Neuronal stem cell (in vitro differentiated cells): ENCODE measurements at regions not wholly inside any gene's neighbourhood (a gene's known extent, or its start where the extent isn't known, plus 50 kb on each side); places are given as distances from the start of the nearest gene placed in this dataset.

Experiments
- DNase-seq: peaks from one replicate; pipeline ENCODE4 v3.0.0-alpha.2; 2013; ENCODE audit warnings: low spot score
- H2AFZ ChIP-seq: one replicate; pipeline ENCODE4 v1.6.1; 2013; ENCODE audit warnings: mild to moderate bottlenecking, low read length, inconsistent platforms
- H2AK5ac ChIP-seq: 2 replicates; pipeline ENCODE4 v1.6.1; 2013; ENCODE audit warnings: low read depth, mild to moderate bottlenecking, inconsistent platforms, low read length, moderate library complexity, mixed read lengths
- H2BK120ac ChIP-seq: 2 replicates; pipeline ENCODE4 v1.6.1; 2013; ENCODE audit warnings: low read depth, mild to moderate bottlenecking, inconsistent platforms, low read length, moderate library complexity, mixed read lengths
- H2BK12ac ChIP-seq: one replicate; pipeline ENCODE4 v1.6.1; 2013; ENCODE audit warnings: low read length, inconsistent platforms
- H2BK15ac ChIP-seq: 2 replicates; pipeline ENCODE4 v1.6.1; 2013; ENCODE audit warnings: mild to moderate bottlenecking, low read length, inconsistent platforms, mixed read lengths
- H2BK5ac ChIP-seq: one replicate; pipeline ENCODE4 v1.6.1; 2013; ENCODE audit warnings: inconsistent platforms, mild to moderate bottlenecking, low read length, moderate library complexity
- H3K14ac ChIP-seq: one replicate; pipeline ENCODE4 v1.6.1; 2013; ENCODE audit warnings: low read length, inconsistent platforms
- H3K18ac ChIP-seq: 2 replicates; pipeline ENCODE4 v1.6.1; 2013; ENCODE audit warnings: low read length, inconsistent platforms
- H3K23ac ChIP-seq: 2 replicates; pipeline ENCODE4 v1.6.1; 2013; ENCODE audit warnings: low read depth, mild to moderate bottlenecking, mixed read lengths, low read length, inconsistent platforms; ENCODE audit not compliant: poor library complexity
- H3K27ac ChIP-seq: replicated peaks from 3 replicates; pipeline ENCODE4 v1.5.1; 2013; ENCODE audit warnings: low read length, inconsistent platforms
- H3K27me3 ChIP-seq, 3 experiments: 2 replicates each; pipeline ENCODE4 v1.6.1; 2013; ENCODE audit warnings: low read length in 3 of 3, mild to moderate bottlenecking in 2 of 3, inconsistent platforms in 1 of 3, low read depth in 1 of 3, mixed read lengths in 1 of 3, moderate library complexity in 1 of 3; ENCODE audit not compliant: control insufficient read depth in 3 of 3, insufficient read depth in 3 of 3
- H3K36me3 ChIP-seq, 2 donors: replicated peaks in 1 of 2; 2 replicates each; pipeline ENCODE4 v1.6.1; 2013; ENCODE audit warnings: low read length in 2 of 2; ENCODE audit not compliant: control insufficient read depth in 2 of 2, insufficient read depth in 2 of 2
- H3K4ac ChIP-seq: 2 replicates; pipeline ENCODE4 v1.6.1; 2013; ENCODE audit warnings: inconsistent platforms, mild to moderate bottlenecking, low read length, moderate library complexity
- H3K4me1 ChIP-seq, 2 donors: 1 replicate in 1 of 2; 2 replicates in 1 of 2; pipeline ENCODE4 v1.6.1; 2013; ENCODE audit warnings: low read length in 2 of 2, low read depth in 1 of 2; ENCODE audit not compliant: control insufficient read depth in 2 of 2, insufficient read depth in 1 of 2
- H3K4me2 ChIP-seq: one replicate; pipeline ENCODE4 v1.6.1; 2013; ENCODE audit warnings: mild to moderate bottlenecking, low read length, inconsistent platforms; ENCODE audit not compliant: insufficient read depth, poor library complexity, severe bottlenecking
- H3K4me3 ChIP-seq, 2 donors: 2 replicates each; pipeline ENCODE4 v1.5.1; 2013; ENCODE audit warnings: low read length in 2 of 2, mild to moderate bottlenecking in 2 of 2, inconsistent platforms in 1 of 2, moderate library complexity in 1 of 2
- H3K79me1 ChIP-seq: one replicate; pipeline ENCODE4 v1.6.1; 2013; ENCODE audit warnings: low read depth, mild to moderate bottlenecking, inconsistent platforms, low read length, moderate library complexity
- H3K9ac ChIP-seq: one replicate; pipeline ENCODE4 v1.6.1; 2013; ENCODE audit warnings: mild to moderate bottlenecking, low read depth, low read length, inconsistent platforms; ENCODE audit not compliant: poor library complexity
- H3K9me3 ChIP-seq, 2 donors: replicated peaks in 1 of 2; 2 replicates each; pipeline versions ENCODE3 to v1.6.1; 2013; ENCODE audit warnings: low read length in 2 of 2, mild to moderate bottlenecking in 2 of 2, inconsistent platforms in 1 of 2, low read depth in 1 of 2, mixed read lengths in 1 of 2, moderate library complexity in 1 of 2; ENCODE audit not compliant: control insufficient read depth in 2 of 2, insufficient read depth in 1 of 2
- H4K8ac ChIP-seq: one replicate; pipeline ENCODE4 v1.6.1; 2013; ENCODE audit warnings: low read depth, mild to moderate bottlenecking, inconsistent platforms, low read length, moderate library complexity
- H4K91ac ChIP-seq: one replicate; pipeline ENCODE4 v1.6.1; 2013; ENCODE audit warnings: low read length, low read depth, mild to moderate bottlenecking, inconsistent platforms; ENCODE audit not compliant: poor library complexity
- WGBS, 2 donors: extraction: QIAGEN DNeasy Blood & Tissue Kit; methylation state at CpG; one replicate each; pipeline ENCODE4 v1.1.7; 2013; ENCODE audit warnings: missing lambda C conversion rate in 2 of 2, mixed read lengths in 1 of 2; ENCODE audit not compliant: insufficient read length in 2 of 2, insufficient replicate concordance in 1 of 2; ENCODE audit errors: extremely low coverage in 2 of 2; 5-methylcytosine and 5-hydroxymethylcytosine counted together

GRCh38 chr13:111980146-111980929, 86.6 kb upstream of the SOX1 start:
- no peak overlapping the region for H4K91ac ChIP-seq

GRCh38 chr13:111981006-111981405, 85.9 kb upstream of the SOX1 start:
- no peak for DNase-seq
- Histone ChIP-seq H2BK15ac (no peak overlapping the region), H2BK12ac (no peak overlapping the region), H3K4ac (no peak overlapping the region), H3K36me3 (no peaks in the 10 kb centered on the region), H3K4me3 (no peak overlapping the region), H3K4me1 (no peaks in the 10 kb centered on the region), H3K9me3 (peaks cover 0 to 2% of the 10 kb centered on the region in 2 donors), H3K23ac (no peak overlapping the region), H3K4me2 (no peak overlapping the region), H4K8ac (no peak overlapping the region), H3K27ac (no peak overlapping the region), H2BK5ac (no peak overlapping the region), H3K9ac (no peak overlapping the region), H3K14ac (no peak overlapping the region), H2BK120ac (no peak overlapping the region), H2AFZ (no peak overlapping the region), H3K18ac (peak overlapping the region; percentile 48), H3K27me3 (peaks cover 0 to 4% (median 2%) of the 10 kb centered on the region in 3 experiments), H3K79me1 (no peaks in the 10 kb centered on the region), H2AK5ac (no peak overlapping the region), H4K91ac (no peak overlapping the region)
- no CpG with 5 or more reads among the region's 12 CpGs for WGBS, 2 donors

More at GRCh38 chr13:111980146-111980929, 86.6 kb upstream of the SOX1 start:
- Histone ChIP-seq H2BK5ac (no peak overlapping the region), H2BK120ac (no peak overlapping the region), H3K23ac (no peak overlapping the region), H3K27ac (no peak overlapping the region), H3K4me2 (no peak overlapping the region), H3K18ac (no peak overlapping the region), H3K9ac (no peak overlapping the region), H2BK12ac (no peak overlapping the region), H2AFZ (no peak overlapping the region), H2BK15ac (no peak overlapping the region), H3K9me3 (peaks cover 0 to 5% of the 10 kb centered on the region in 2 donors), H3K79me1 (no peaks in the 10 kb centered on the region), H3K27me3 (peaks cover 0 to 4% (median 2%) of the 10 kb centered on the region in 3 experiments), H3K4me1 (peaks cover 0 to 2% of the 10 kb centered on the region in 2 donors), H4K8ac (no peak overlapping the region), H2AK5ac (no peak overlapping the region), H3K14ac (no peak overlapping the region), H3K36me3 (peaks cover 0 to 2% of the 10 kb centered on the region in 2 donors), H3K4me3 (no peak overlapping the region), H3K4ac (no peak overlapping the region)
- no peak for DNase-seq
- 100% methylated on average over 1 of the region's 15 CpGs; no CpG with 5 or more reads in 1 of the 2 donors for WGBS, 2 donors

- H3K36me3 ChIP-seq = no peaks in the 10 kb centered on the region
- H3K23ac ChIP-seq = no peak overlapping the region
- no peak overlapping the region for H4K8ac ChIP-seq
- no peak overlapping the region for H2BK5ac ChIP-seq
- peak overlapping the region in 1 of 2 donors; percentile 16 for H3K4me3 ChIP-seq
- no peak overlapping the region for H2AFZ ChIP-seq
- no peaks in the 10 kb centered on the region for H3K4me1 ChIP-seq
- no peak overlapping the region for H3K4ac ChIP-seq
- no peak overlapping the region for H3K14ac ChIP-seq
- no peak overlapping the region for H2BK12ac ChIP-seq
- peaks cover 0 to 4% (median 2%) of the 10 kb centered on the region in 3 experiments for H3K27me3 ChIP-seq
- H2BK120ac ChIP-seq = no peak overlapping the region
- no peak overlapping the region for H4K91ac ChIP-seq
- no peak overlapping the region for H2BK15ac ChIP-seq
- no peak overlapping the region for H2AK5ac ChIP-seq
- H3K18ac ChIP-seq = no peak overlapping the region
- H3K9ac ChIP-seq = no peak overlapping the region
- no peak for DNase-seq
- H3K27ac ChIP-seq = no peak overlapping the region
- no peaks in the 10 kb centered on the region for H3K79me1 ChIP-seq
- H3K4me2 ChIP-seq = no peak overlapping the region
- WGBS, 2 donors = no CpG with 5 or more reads among the region's 12 CpGs
- H3K9me3 ChIP-seq = peaks cover 0 to 2% of the 10 kb centered on the region in 2 donors
Observed at GRCh38 chr13:111981446-111982165, 85.3 kb upstream of the SOX1 start.

GRCh38 chr13:111984349-111984748, 82.6 kb upstream of the SOX1 start:
- H3K23ac ChIP-seq = no peak overlapping the region
- H3K4me3 ChIP-seq = no peak overlapping the region
- no peak overlapping the region for H3K9ac ChIP-seq
- H2AK5ac ChIP-seq = no peak overlapping the region
- H2AFZ ChIP-seq = peak overlapping the region; percentile 65
- no peak overlapping the region for H4K91ac ChIP-seq
- no peak overlapping the region for H4K8ac ChIP-seq
- WGBS, 2 donors = no CpG with 5 or more reads among the region's 1 CpG
- no peaks in the 10 kb centered on the region for H3K4me1 ChIP-seq
- peaks cover 0 to 4% (median 2%) of the 10 kb centered on the region in 3 experiments for H3K27me3 ChIP-seq
- no peak overlapping the region for H2BK12ac ChIP-seq
- no peak overlapping the region for H2BK5ac ChIP-seq
- no peak for DNase-seq
- no peak overlapping the region for H3K18ac ChIP-seq
- H3K14ac ChIP-seq = no peak overlapping the region
- peaks cover 0 to 5% of the 10 kb centered on the region in 2 donors for H3K9me3 ChIP-seq
- no peak overlapping the region for H3K27ac ChIP-seq
- H3K4me2 ChIP-seq = no peak overlapping the region
- H3K4ac ChIP-seq = no peak overlapping the region
- no peaks in the 10 kb centered on the region for H3K36me3 ChIP-seq
- no peaks in the 10 kb centered on the region for H3K79me1 ChIP-seq
- no peak overlapping the region for H2BK120ac ChIP-seq
- H2BK15ac ChIP-seq = no peak overlapping the region
